Stomach (tissue), 8 donors: ENCODE measurements at regions not wholly inside any gene's neighbourhood (a gene's known extent, or its start where the extent isn't known, plus 50 kb on each side); places are given as distances from the start of the nearest gene placed in this dataset.
"Not testable (repeated sequence)": the region's sequence is repeated elsewhere in the genome, so short reads cannot be mapped to it uniquely, and the experiment has no call there.

Source experiments
- DNase-seq, 2 donors: peaks; one replicate each; pipeline versions ENCODE4 v3.0.0 to v3.0.0-alpha.2; 2013 to 2019
- H3K27ac ChIP-seq, 5 donors: fragments of 200-600 bp in 4 of 5; sonication (generic) in 4 of 5; one replicate each; pipeline ENCODE4 v1.5.1; 2013 to 2019; ENCODE audit warnings: mild to moderate bottlenecking in 1 of 5, moderate library complexity in 1 of 5
- H3K27me3 ChIP-seq, 3 donors: fragments of 200-600 bp; sonication (generic); one replicate each; pipeline ENCODE4 v1.5.1; 2017 to 2019; ENCODE audit warnings: mixed run types in 1 of 3
- H3K36me3 ChIP-seq, 4 donors: fragments of 200-600 bp; sonication (generic); 1 replicate in 3 of 4; 2 replicates in 1 of 4; pipeline ENCODE4 v1.5.1; 2016 to 2019
- H3K4me1 ChIP-seq, 4 donors: fragments of 200-600 bp; sonication (generic); one replicate each; pipeline ENCODE4 v1.5.1; 2016 to 2019
- H3K4me3 ChIP-seq, 4 donors: fragments of 200-600 bp; sonication (generic) in 3 of 4; one replicate each; pipeline ENCODE4 v1.5.1; 2016 to 2019; ENCODE audit warnings: mild to moderate bottlenecking in 1 of 4
- H3K9me3 ChIP-seq, 4 donors: fragments of 200-600 bp; sonication (generic); one replicate each; pipeline ENCODE4 v1.5.1; 2016 to 2019
- CTCF ChIP-seq, 7 experiments: fragments of 450-650 bp in 4 of 7; fragments of 200-600 bp in 3 of 7; sonication (generic) in 3 of 7; IDR thresholded peaks; one replicate each; pipeline ENCODE4 v1.5.1; 2016 to 2019; ENCODE audit warnings: antibody characterized with exemption in 7 of 7, control low read depth in 2 of 7, mild to moderate bottlenecking in 1 of 7
- EP300 ChIP-seq: sonication (generic); formaldehyde crosslinking; IDR thresholded peaks from one replicate; pipeline ENCODE4 v1.6.1; 2017; ENCODE audit warnings: antibody characterized with exemption
- POLR2A ChIP-seq, 4 donors: fragments of 450-650 bp; IDR thresholded peaks; one replicate each; pipeline ENCODE4 v1.6.1; 2016; ENCODE audit warnings: antibody characterized with exemption in 4 of 4, control low read depth in 2 of 4, mild to moderate bottlenecking in 1 of 4, moderate library complexity in 1 of 4
- POLR2AphosphoS5 ChIP-seq, 3 donors: sonication (generic); formaldehyde crosslinking; IDR thresholded peaks; one replicate each; pipeline ENCODE4 v1.6.1; 2016; ENCODE audit warnings: antibody characterized with exemption in 3 of 3
- WGBS, 5 donors: extraction: QIAGEN DNeasy Blood & Tissue Kit in 3 of 5; methylation state at CpG; one replicate each; pipeline versions ENCODE4 v1.1.5 to v1.1.7; 2013 to 2018; 5-methylcytosine and 5-hydroxymethylcytosine counted together
- intact Hi-C: fragments of 100-400 bp; cut with DNase I; formaldehyde crosslinking; loops from one replicate; pipeline ENCODE4 v1.15.1; 2023; ENCODE audit warnings: low total_unique reads
- donor health status: healthy with polysubstance abuse.
- donor health status: Bipolar disorder and iron deficiency.
- donor health status: healthy.

DNA sequence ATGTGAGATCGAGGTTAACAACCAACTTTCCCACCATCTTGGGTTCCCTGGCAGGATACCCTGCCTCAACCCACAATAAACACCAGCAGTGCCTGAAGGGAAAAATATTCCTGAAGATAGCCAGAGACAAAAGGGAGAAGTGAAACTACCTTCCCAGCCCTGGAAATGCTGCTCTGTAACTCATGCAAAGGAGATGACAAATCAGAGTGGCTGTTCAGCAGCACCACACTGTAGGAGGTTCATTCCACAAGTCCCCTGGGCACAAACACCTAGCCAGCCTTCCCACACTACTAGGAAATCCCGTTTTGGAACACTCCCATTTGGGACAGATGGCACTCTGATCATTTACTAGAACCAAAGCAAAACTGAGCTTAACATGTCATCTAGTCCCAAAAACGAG is 190.7 kb upstream of the RBBP8 start:
- no peak overlapping the region for H3K27ac ChIP-seq
- H3K4me1 ChIP-seq = peaks cover 0 to 10% (median 0%) of the 10 kb centered on the region in 4 donors
- peaks cover 0 to 5% (median 2%) of the 10 kb centered on the region in 4 donors for H3K9me3 ChIP-seq
- no peak for DNase-seq
- TF ChIP-seq POLR2A (IDR thresholded peaks at IDR 0.05) = no peak
- TF ChIP-seq POLR2AphosphoS5 (IDR thresholded peaks at IDR 0.05) = no peak
- H3K36me3 ChIP-seq = no peaks in the 10 kb centered on the region
- H3K4me3 ChIP-seq = no peak overlapping the region
- 54 to 62% (median 61%) methylated on average over 3 of the region's 3 CpGs for WGBS, 5 donors
- intact Hi-C loops = no loop called here
- H3K27me3 ChIP-seq = no peaks in the 10 kb centered on the region

GRCh38 chr18:22745966-22746365 is 187.2 kb upstream of the RBBP8 start:
- Histone ChIP-seq H3K9me3 (peaks cover 0 to 5% (median 2%) of the 10 kb centered on the region in 4 donors), H3K27ac (no peak overlapping the region), H3K36me3 (no peaks in the 10 kb centered on the region), H3K27me3 (no peaks in the 10 kb centered on the region), H3K4me3 (no peak overlapping the region), H3K4me1 (no peaks in the 10 kb centered on the region)
- WGBS, 5 donors = 64 to 77% (median 74%) methylated on average over 1 of the region's 1 CpG
- DNase-seq = no peak
- TF ChIP-seq EP300 = no peak
- no peak for TF ChIP-seq CTCF (IDR thresholded peaks at IDR 0.05)
- no peak for TF ChIP-seq POLR2AphosphoS5 (IDR thresholded peaks at IDR 0.05)
- no peak for TF ChIP-seq POLR2A (IDR thresholded peaks at IDR 0.05)
- intact Hi-C loops = no loop called here

DNA sequence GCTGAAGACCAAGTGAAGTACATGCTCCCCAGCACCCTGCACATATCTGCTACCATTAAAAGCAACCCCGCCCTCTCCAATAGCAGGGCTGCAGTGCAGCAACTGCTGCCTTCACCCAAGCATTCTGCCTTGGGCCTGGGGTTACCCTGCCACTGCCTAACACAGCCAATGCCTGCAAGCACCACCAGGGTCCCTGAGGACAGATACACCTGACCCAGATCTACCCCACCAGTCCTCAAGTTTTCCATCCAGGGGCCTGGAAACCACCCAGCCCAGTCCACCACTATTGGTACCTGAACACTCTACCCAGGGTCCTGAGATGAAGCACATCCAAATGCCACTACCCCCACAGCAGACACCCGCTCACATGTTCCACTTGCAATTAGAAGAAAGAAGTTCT is 181.1 kb upstream of the RBBP8 start:
- 92 to 100% (median 97%) methylated on average over 1 to 2 of the region's 2 CpGs for WGBS, 5 donors
- Histone ChIP-seq H3K4me3 (no peak overlapping the region), H3K36me3 (no peaks in the 10 kb centered on the region), H3K27ac (no peak overlapping the region), H3K4me1 (peaks cover 0 to 8% (median 0%) of the 10 kb centered on the region in 4 donors), H3K27me3 (no peaks in the 10 kb centered on the region), H3K9me3 (no peaks in the 10 kb centered on the region)
- DNase-seq = no peak
- TF ChIP-seq CTCF (IDR thresholded peaks at IDR 0.05) (no peak), POLR2AphosphoS5 (IDR thresholded peaks at IDR 0.05) (no peak), POLR2A (IDR thresholded peaks at IDR 0.05) (no peak), EP300 (no peak)
- intact Hi-C loops = no loop called here

DNA sequence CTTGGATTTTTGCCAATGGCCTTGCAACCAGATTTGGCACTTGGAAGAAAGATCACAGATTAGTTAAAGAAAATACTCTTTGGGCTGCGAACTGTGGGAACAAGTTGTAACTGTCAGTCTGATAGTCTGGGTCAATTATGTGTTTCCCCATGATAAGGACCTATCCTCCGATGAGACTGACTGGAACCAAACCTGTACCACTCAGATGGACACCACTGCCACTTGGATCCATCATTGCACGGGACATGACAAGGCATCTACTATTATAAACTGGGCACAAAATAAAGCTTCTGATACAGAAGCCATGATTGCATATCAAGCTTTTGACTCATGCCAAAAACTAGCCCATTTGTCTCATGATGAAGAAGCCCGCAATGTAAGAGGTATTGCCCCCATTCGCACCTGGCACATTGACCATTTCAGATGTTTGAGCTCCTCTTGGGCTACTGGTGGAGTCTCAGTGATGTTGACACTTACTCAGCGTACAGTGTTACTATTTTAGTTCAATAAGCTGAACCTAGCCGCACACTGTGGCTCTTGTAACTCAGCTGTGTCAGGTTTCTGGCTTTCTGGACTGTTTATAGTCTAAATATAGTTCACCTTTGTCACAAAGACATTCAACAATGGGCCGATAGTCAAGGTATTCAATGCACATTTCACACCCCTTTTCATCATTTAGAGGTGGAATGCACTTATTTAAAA is 179.8 kb upstream of the RBBP8 start:
- peak in 1 of 2 donors; percentile 22 for DNase-seq
- Histone ChIP-seq H3K36me3 (no peaks in the 10 kb centered on the region), H3K27me3 (no peaks in the 10 kb centered on the region), H3K9me3 (no peaks in the 10 kb centered on the region), H3K27ac (no peak overlapping the region), H3K4me1 (peaks cover 0 to 8% (median 0%) of the 10 kb centered on the region in 4 donors), H3K4me3 (no peak overlapping the region)
- intact Hi-C loops = no loop called here
- WGBS, 5 donors = 41 to 69% (median 48%) methylated on average over 8 of the region's 8 CpGs
- TF ChIP-seq CTCF (IDR thresholded peaks at IDR 0.05) = no peak
- no peak for TF ChIP-seq EP300
- no peak for TF ChIP-seq POLR2AphosphoS5 (IDR thresholded peaks at IDR 0.05)

- H3K4me3 ChIP-seq, H3K9me3 ChIP-seq, DNase-seq, intact Hi-C loops, H3K36me3 ChIP-seq, H3K27ac ChIP-seq, H3K4me1 ChIP-seq, H3K27me3 ChIP-seq: not testable (repeated sequence)
- 89 to 100% (median 91%) methylated on average over 2 of the region's 2 CpGs for WGBS, 5 donors
These were observed 169.1 kb upstream of the RBBP8 start for GRCh38 chr18:22764005-22764404.
